LNCaP clone FGC (cell line): ENCODE measurements at regions not wholly inside any gene's neighbourhood (a gene's known extent, or its start where the extent isn't known, plus 50 kb on each side); places are given as distances from the start of the nearest gene placed in this dataset.

Experiments used
- DNase-seq: peaks from one replicate; pipeline ENCODE4 v3.0.0-alpha.2; 2011; ENCODE audit warnings: low read depth
- H3K4me3 ChIP-seq: 2 replicates; pipeline ENCODE4 v1.5.1; 2011; ENCODE audit warnings: mild to moderate bottlenecking, low read depth, low read length, control low read depth
- TF ChIP-seq, protein P1 (sequence below): IDR thresholded peaks from 2 replicates; pipeline ENCODE4 v1.5.1; 2012; ENCODE audit warnings: mild to moderate bottlenecking; ENCODE audit not compliant: control insufficient read depth, insufficient read depth; ENCODE audit errors: extremely low read depth

- TF ChIP-seq, protein P1, sequence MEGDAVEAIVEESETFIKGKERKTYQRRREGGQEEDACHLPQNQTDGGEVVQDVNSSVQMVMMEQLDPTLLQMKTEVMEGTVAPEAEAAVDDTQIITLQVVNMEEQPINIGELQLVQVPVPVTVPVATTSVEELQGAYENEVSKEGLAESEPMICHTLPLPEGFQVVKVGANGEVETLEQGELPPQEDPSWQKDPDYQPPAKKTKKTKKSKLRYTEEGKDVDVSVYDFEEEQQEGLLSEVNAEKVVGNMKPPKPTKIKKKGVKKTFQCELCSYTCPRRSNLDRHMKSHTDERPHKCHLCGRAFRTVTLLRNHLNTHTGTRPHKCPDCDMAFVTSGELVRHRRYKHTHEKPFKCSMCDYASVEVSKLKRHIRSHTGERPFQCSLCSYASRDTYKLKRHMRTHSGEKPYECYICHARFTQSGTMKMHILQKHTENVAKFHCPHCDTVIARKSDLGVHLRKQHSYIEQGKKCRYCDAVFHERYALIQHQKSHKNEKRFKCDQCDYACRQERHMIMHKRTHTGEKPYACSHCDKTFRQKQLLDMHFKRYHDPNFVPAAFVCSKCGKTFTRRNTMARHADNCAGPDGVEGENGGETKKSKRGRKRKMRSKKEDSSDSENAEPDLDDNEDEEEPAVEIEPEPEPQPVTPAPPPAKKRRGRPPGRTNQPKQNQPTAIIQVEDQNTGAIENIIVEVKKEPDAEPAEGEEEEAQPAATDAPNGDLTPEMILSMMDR, result no peak
- DNase-seq, result no peak
- no peak overlapping the region for H3K4me3 ChIP-seq
Observed at GRCh38 chr4:20381005-20381404, 129.3 kb downstream of the SLIT2 start.

GRCh38 chr4:20383283-20383682 lies 131.6 kb downstream of the SLIT2 start:
- DNase-seq, result no peak
- no peak overlapping the region for H3K4me3 ChIP-seq
- TF ChIP-seq, protein P1, result no peak

DNA sequence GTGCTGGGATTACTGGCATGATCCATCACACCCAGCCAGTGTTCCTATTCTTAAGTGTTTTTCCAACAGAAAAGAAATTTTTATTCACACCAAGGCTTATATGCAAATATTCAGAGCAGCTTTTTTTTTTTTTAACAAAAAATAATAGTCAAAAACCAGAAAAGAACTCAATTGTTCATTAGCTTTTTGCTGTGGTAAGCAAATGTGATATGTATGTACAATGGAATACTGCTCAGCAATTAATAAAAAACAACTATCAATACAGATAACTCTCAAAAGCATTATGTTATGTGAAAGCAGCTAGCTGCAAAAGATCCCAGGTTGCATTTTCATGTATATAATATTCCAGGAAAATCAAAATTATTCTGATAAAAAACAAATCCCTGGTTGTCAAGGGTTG lies 132.3 kb downstream of the SLIT2 start:
- DNase-seq, result no peak
- TF ChIP-seq, protein P1, result no peak
- no peak overlapping the region for H3K4me3 ChIP-seq

GRCh38 chr4:20384456-20384855 lies 132.8 kb downstream of the SLIT2 start:
- no peak for DNase-seq
- TF ChIP-seq, protein P1, result no peak
- H3K4me3 ChIP-seq, result no peak overlapping the region

DNA sequence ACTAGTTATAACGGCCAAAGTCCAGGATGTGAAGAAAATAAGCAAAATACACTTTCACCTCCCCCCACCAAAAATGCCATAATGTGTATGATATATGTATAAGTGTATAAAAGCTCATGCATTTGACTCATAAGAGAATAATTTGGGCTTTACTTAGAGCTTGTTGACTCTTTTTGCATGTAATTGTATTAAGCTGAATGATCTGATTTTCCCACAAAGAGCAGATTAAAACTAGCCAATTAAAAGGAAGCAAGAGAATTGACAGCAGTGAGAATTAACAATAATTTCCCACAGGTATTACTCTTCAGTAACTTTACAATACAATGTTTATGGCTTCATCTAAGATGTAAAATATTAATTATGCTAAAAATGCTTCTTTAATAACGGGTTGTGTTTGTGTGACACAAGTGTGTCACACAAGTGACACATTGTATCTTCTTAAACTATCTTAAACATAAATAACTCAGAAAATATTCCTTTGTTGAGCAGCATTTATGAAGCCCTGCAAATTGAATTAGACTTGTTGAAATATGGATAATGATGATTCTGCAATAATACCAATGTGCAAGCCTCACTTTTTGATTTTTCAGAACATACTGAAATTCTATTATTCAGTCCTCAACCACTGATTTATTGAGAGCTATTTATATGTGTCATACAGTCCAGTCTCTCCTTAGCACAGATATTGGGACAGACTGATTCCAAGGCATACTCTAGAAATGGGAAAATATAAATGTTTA lies 134.5 kb downstream of the SLIT2 start:
- H3K4me3 ChIP-seq, result no peak overlapping the region
- TF ChIP-seq, protein P1, result no peak

DNA sequence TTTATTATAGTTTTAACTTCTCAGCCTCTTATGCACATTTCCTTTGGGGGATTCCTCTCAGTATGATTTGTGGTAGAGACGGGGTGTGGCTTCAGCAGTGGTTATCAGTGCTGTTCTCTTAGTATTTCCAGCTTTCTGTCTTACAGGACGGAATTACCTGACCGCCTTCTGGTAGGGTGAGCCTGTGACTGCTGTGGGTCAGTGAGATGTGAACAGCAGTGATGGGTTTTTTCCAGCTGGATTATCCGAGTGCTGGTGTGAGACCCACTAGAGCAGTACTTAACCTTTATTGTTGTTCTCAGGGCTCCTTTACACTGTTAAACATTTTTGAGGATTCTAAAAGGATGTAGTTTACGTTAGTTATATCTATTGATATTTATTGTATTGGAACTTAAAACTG lies 135.2 kb downstream of the SLIT2 start:
- no peak for DNase-seq
- H3K4me3 ChIP-seq, result no peak overlapping the region
- TF ChIP-seq, protein P1, result no peak

More for the DNA sequence above, 134.5 kb downstream of the SLIT2 start:
- DNase-seq, result no peak

DNA sequence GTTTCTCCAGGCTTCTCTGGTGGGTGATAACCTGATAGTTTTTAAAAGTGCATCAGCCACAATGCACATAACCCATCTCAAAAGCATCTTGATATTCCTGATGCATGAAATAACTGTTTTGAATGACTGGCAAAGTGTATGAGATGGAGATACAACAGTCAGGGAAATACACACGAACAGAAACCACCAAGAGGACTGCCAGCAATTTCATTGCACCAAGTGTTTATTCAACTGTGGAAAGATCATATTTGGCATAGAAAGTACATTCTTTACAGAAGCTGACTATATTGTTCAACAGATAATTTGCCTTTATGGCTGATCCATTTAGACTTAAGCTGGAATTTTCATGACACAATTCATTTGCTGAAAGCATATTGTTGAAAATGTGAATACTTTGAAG lies 139.5 kb downstream of the SLIT2 start:
- TF ChIP-seq, protein P1, result no peak
- H3K4me3 ChIP-seq, result no peak overlapping the region
- no peak for DNase-seq
